Neuron (in vitro differentiated cells): ENCODE measurements at regions not wholly inside any gene's neighbourhood (a gene's known extent, or its start where the extent isn't known, plus 50 kb on each side); places are given as distances from the start of the nearest gene placed in this dataset.
"Not testable (repeated sequence)": the region's sequence is repeated elsewhere in the genome, so short reads cannot be mapped to it uniquely, and the experiment has no call there.

Experiments used
- H2AFZ ChIP-seq: one replicate; pipeline ENCODE4 v1.6.1; 2013; ENCODE audit warnings: low read depth, mild to moderate bottlenecking, inconsistent platforms, low read length, moderate library complexity
- H3K27me3 ChIP-seq: one replicate; pipeline ENCODE4 v1.6.1; 2013; ENCODE audit warnings: low read length; ENCODE audit not compliant: insufficient read depth
- H3K36me3 ChIP-seq: one replicate; pipeline ENCODE4 v1.6.1; 2013; ENCODE audit warnings: low read length; ENCODE audit not compliant: insufficient read depth
- H3K4me1 ChIP-seq: one replicate; pipeline ENCODE4 v1.6.1; 2013; ENCODE audit warnings: low read length; ENCODE audit not compliant: insufficient read depth
- H3K4me3 ChIP-seq: 2 replicates; pipeline ENCODE4 v1.5.1; 2013; ENCODE audit warnings: mild to moderate bottlenecking, low read length, moderate library complexity
- H3K9me3 ChIP-seq: one replicate; pipeline ENCODE4 v1.6.1; 2013; ENCODE audit warnings: low read length

- Histone ChIP-seq H3K27me3 (no peaks in the 10 kb centered on the region), H3K36me3 (no peaks in the 10 kb centered on the region), H3K4me3 (no peak overlapping the region), H3K4me1 (no peaks in the 10 kb centered on the region), H2AFZ (no peak overlapping the region), H3K9me3 (no peaks in the 10 kb centered on the region)
These were observed 58.0 kb upstream of the H2AZ1 start for GRCh38 chr4:100008048-100008447.

- not testable (repeated sequence) for H3K4me3 ChIP-seq, H2AFZ ChIP-seq, H3K27me3 ChIP-seq, H3K36me3 ChIP-seq, H3K4me1 ChIP-seq, H3K9me3 ChIP-seq
These were observed 56.1 kb upstream of the H2AZ1 start for GRCh38 chr4:100006161-100006560.
